GM18502 (cell line): ENCODE measurements at regions not wholly inside any gene's neighbourhood (a gene's known extent, or its start where the extent isn't known, plus 50 kb on each side); places are given as distances from the start of the nearest gene placed in this dataset.

Experiments
- ATAC-seq: cut with Tn5 transposase; IDR thresholded peaks from one replicate; pipeline ENCODE4 v1.9.1; 2021; ENCODE audit warnings: mild to moderate bottlenecking; ENCODE audit not compliant: unreplicated experiment, poor library complexity

GRCh38 chr3:180092889-180093288 lies 56.2 kb upstream of the PEX5L start:
- no peak for ATAC-seq

- ATAC-seq: no peak
Measured at GRCh38 chr3:180093535-180093934, 56.8 kb upstream of the PEX5L start.

DNA sequence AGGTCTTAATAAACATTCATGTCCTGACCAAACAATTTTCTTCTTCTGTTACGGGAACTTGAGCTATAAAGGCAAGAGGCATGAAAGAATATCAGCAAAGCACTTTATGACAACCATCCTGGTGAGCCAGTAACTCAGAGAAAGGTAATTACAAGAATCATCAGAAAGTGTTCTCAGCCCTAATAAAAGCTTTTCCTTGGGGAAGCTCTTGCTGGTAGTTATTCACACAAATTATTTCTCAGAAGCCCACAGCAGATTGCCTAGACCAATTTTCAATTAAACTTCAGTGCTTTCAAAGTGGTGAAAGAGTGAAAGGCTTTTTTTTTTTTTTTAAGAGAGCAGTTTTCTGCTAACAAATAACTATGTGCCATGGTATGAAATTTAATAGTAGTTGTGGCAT lies 60.9 kb upstream of the PEX5L start:
- ATAC-seq: no peak

- ATAC-seq: no peak
Measured at GRCh38 chr3:180102134-180102533, 65.4 kb upstream of the PEX5L start.

- ATAC-seq: no peak
Measured at GRCh38 chr3:180102604-180103003, 65.9 kb upstream of the PEX5L start.

- ATAC-seq: no peak
Measured at GRCh38 chr3:180116203-180116602, 79.5 kb upstream of the PEX5L start.

DNA sequence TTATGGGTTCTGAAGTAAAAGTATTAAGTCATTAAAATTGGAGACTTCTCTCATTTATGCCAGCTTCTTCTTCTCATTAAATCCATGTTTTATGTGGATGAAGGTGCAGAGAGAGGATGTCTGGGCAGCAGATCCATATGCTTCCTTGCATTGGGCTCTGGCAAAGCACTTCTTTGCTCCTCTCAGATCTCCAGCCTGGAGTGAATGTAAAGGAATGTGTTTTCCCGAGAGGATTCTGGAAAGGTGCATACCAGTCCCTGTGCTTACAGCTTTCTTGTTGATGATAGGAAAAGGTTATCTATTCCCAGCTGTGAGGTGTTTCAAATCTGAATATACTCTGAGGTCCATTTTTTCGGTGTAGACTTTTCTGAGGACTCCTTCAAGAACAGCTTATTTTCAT lies 79.9 kb upstream of the PEX5L start:
- ATAC-seq: no peak

DNA sequence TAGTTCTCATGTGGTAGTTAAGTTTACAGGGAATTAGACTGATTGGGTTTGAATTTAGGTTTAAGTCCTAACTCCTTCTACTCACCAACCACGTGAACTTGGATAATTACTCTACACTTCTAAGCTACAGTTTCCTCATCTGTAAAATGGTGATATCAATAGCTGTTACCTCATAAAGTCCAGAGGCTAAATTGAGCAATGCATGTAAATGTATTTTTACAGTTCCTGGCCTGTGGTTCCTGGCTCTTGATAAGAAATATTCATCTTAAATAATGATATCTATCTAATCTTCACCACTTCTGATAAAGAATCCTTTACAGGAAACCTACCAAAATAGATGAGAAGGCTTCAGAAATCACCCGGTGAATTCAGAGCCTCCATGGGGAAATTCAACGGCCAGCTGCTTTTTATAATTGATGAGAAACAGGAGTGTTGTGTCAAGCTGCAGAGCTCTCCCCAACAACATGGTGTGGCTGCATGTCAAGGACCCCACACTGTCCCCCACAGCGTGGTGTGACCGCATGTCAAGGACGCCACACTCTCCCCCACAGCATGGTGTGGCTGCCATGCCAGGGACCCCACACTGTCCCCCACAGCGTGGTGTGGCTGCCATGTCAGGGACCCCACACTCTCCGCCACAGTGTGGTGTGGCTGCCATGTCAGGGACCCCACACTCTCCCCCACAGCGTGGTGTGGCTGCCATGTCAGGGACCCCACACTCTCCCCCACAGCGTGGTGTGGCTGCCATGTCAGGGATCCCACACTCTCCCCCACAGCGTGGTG lies 80.8 kb upstream of the PEX5L start:
- no peak for ATAC-seq

DNA sequence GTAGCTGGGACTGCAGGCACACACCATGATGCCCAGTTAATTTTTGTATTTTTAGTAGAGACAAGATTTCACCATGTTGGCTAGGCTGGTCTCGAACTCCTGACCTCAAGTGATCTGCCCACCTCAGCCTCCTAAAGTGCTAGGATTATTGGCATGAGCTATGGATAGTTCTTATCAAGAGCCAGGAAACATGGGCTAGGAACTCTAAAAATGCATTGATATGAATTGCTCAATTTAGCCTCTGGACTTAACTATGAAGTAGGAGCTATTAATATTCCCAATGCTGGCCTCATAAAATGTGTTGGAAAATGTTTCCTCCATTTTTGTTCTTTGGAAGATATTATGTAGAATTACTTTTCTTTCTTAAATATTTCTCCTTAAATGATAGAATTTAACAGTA lies 82.8 kb upstream of the PEX5L start:
- ATAC-seq: no peak

- ATAC-seq: no peak
Measured at GRCh38 chr3:180123928-180124327, 87.2 kb upstream of the PEX5L start.

GRCh38 chr3:180131169-180131568 lies 94.4 kb upstream of the PEX5L start:
- no peak for ATAC-seq

GRCh38 chr3:180135101-180135500 lies 98.4 kb upstream of the PEX5L start:
- no peak for ATAC-seq

- no peak for ATAC-seq
Measured at GRCh38 chr3:180138871-180139270, 102.1 kb upstream of the PEX5L start.

- no peak for ATAC-seq
Measured at GRCh38 chr3:180142041-180142440, 105.3 kb upstream of the PEX5L start.

DNA sequence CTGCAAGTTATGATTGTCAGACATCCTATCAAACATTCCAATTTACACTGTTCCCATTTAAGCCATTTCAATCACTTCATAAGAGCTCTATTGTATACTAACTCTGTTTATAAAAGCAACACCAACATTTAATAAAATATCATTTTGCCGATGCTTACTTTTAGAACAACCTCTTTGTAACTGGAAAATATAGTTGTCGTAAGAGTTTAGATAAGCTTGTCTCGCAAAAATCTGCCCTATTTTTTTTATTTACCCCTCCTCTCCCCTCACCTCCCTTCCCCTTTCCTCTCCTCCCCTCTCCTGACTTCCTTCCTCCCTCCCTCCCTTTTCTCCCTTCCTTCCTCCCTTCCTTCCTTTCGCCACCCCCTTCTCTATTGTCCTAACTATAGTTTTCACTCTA lies 105.7 kb upstream of the PEX5L start:
- no peak for ATAC-seq

- ATAC-seq: no peak
Measured at GRCh38 chr3:180161770-180162169, 125.0 kb upstream of the PEX5L start.

DNA sequence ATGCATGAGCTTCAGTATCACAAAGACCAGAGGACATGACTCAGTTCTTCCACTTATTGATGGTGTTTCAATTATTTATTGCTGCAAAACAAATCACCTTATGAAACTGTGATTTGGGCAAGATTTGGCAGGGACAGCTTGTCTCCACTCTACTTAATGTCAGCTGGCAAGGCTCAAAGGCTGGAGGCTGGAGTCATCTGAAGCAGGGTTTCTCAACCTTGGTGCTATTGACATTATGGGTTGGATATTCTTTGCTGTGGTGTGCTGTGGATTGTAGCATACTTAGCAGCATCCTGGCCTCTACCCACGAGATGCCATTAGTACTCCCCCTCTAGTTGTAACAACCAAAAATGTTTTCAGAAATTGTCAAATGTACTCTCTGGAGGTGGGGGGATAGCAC lies 138.8 kb upstream of the PEX5L start:
- no peak for ATAC-seq

DNA sequence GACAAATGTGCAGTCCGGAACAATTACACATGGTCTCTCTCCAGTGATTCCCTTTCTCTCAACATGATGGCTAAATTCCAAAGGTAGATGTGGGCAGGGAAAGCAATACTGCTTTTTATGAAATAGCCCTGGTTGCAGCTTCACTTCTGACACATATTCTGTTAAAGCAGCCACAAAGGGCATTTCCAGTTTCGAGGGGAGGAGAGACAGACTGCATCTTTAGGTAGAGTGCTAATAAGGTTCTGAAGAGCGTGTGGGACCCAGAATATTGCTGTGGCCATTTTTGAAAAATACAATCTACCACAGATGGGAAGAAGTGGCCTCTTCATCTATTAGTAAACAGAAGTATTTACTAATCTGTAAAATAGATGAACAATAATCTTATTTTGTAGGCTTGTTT lies 139.3 kb upstream of the PEX5L start:
- no peak for ATAC-seq

DNA sequence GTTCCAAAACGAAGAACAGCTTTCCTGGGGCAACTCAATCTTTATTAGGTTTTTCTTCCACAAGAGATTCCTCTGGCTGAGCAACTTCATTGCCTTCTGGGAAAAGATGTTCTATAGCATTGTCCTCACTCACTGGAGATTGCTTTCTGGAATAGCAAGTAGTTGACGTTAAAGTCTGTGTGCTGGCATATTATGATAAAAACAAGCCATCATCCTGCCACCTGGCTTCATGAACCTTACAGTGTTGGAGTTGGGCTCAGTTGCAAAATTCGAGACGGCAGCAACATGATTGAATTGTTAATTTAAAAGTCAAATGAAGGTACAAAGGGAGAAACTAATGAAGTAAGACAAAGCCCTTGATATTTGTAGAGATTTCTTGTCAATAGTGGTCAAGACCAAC lies 140.5 kb upstream of the PEX5L start:
- ATAC-seq: no peak

GRCh38 chr3:180179562-180179961 lies 142.8 kb upstream of the PEX5L start:
- ATAC-seq: no peak

DNA sequence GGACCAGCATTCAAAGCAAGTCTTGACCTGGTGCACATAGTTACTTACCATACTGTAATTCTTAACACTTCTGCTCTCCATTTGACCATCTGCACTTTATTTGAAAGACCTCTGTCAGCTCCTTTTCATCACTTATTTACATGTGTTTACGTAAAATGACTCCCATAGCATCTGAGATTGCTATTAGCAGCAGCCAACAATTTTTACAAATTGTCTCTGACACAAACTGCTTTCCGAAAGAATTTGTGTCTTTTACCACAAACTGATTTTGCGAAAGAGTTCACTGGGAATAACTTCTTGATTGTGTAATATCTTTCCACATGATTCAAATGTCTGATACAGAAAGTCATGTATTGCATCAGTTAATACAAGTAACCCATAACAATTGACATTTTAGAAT lies 144.1 kb upstream of the PEX5L start:
- no peak for ATAC-seq

- no peak for ATAC-seq
Measured at GRCh38 chr3:180181387-180181786, 144.7 kb upstream of the PEX5L start.

DNA sequence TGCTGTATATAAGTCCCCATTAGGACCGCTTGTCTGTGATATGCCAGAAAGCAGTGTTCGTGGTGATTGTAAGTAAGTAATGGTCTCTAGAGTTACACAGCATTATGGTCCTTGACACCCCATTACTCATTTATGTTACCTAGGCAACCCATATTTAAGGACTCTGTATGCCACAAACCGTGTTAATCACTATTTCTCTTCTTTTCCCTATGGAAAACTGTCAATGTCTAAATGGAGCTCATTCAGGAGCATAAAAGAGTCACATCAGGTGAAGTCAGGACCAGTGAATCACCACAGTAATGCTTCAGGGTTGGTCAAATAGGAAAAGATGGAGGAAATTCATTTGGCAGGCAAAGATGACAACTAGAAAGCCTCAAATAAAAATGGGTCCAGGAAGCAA lies 146.6 kb upstream of the PEX5L start:
- ATAC-seq: no peak
